ENCODE measurements at regions not wholly inside any gene's neighbourhood (a gene's known extent, or its start where the extent isn't known, plus 50 kb on each side); places are given as distances from the start of the nearest gene placed in this dataset.

DNA sequence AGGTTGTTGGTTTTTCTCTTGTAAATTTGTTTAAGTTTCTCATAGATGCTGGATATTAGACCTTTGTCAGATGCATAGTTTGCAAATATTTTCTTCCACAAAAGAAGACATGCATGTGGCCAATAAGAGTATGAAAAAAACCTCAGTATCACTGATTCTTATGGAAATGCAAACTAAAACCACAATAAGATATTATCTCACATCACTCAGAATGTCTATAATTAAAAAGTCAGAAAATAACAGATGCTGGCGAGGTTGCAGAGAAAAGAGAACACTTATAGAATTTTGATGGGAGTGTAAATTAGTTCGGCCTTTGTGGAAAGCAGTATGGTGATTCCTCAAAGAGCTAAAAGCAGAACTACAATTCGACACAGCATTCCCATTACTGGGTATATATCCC, 1355.6 kb downstream of the FAM133A start:
- DNase-seq = no peak

- no peak for DNase-seq
Observed at GRCh38 chrX:95040104-95040503, 1366.1 kb downstream of the FAM133A start.

GRCh38 chrX:95044331-95044730, 1370.3 kb downstream of the FAM133A start:
- DNase-seq = no peak

DNA sequence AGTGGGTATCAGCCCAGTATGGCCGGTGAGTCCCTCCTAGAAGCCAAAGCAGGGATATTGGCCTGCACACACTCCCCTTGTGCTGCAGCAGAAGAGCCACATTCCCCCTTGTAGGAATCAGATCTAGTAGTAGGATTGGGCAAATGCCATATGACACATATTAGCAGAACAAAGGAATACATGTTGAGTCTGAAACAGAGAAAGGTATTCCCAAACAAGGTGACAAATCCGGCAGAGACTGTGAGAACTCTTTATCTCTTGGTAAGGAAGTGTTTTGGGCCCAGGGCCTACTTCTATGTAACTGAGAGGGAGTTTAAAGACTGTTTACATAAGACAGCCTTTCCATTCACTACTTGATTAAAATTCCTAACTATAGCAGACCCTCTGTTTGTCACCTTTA, 1382.0 kb downstream of the FAM133A start:
- DNase-seq = no peak

- DNase-seq = peak in 1 of 2 experiments; percentile 21
Observed at GRCh38 chrX:95056901-95057300, 1382.9 kb downstream of the FAM133A start.

- DNase-seq = no peak
Observed at GRCh38 chrX:95057341-95057740, 1383.3 kb downstream of the FAM133A start.

GRCh38 chrX:95058815-95059214, 1384.8 kb downstream of the FAM133A start:
- no peak for DNase-seq

GRCh38 chrX:95059909-95060308, 1385.9 kb downstream of the FAM133A start:
- DNase-seq = no peak

- no peak for DNase-seq
Observed at GRCh38 chrX:95063554-95063953, 1389.5 kb downstream of the FAM133A start.

- DNase-seq = no peak
Observed at GRCh38 chrX:95065151-95065550, 1391.1 kb downstream of the FAM133A start.

GRCh38 chrX:95071052-95071451, 1397.0 kb downstream of the FAM133A start:
- DNase-seq = no peak

DNA sequence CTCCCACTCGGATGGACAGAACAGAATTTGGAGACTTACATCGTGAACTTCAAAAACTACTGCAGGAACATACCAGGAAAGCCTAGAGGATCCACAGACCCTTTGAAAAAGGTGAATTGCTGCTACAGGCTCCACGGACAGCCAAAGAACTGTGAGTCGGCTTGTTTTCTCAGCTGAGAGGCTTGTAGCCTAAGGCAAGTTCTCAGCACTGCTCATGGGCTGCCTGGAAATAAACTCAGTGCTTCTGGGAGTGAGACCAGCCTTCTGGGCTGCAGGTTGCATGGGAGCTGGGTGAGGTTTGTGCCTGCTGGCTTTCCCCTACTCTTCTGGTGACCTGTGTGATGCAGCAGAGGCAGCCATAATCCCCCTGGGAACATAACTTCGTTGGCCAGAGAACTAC, 1397.6 kb downstream of the FAM133A start:
- no peak for DNase-seq

- peak; percentile 40 to 61 for DNase-seq
Observed at GRCh38 chrX:95076449-95076848, 1402.4 kb downstream of the FAM133A start.

DNA sequence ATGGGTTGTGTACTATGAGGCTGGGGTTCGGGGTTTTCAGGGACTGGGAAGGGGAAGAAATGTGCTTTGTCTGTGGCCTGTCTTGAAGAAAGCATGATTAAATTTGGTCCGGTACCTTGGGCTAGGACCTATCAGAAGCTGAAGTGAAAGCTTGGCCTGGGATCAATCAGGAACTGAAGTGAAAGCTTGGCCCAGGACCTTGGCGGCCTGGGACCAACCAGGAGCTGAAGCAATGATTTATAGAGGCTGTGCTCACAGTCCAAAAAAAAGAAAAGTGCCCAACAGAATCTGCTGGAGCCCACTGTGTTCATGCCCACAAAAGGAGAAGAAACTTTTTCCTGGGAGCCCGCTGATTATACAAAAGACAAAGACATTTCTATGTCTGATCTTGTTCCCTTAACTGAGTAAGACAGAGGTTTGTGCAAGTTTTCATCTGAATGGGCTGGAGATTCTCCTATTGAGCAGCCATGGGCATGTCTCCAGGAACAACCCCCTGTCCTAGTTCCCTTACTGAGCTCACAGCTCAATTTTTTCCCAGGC, 1427.9 kb downstream of the FAM133A start:
- DNase-seq = no peak

DNA sequence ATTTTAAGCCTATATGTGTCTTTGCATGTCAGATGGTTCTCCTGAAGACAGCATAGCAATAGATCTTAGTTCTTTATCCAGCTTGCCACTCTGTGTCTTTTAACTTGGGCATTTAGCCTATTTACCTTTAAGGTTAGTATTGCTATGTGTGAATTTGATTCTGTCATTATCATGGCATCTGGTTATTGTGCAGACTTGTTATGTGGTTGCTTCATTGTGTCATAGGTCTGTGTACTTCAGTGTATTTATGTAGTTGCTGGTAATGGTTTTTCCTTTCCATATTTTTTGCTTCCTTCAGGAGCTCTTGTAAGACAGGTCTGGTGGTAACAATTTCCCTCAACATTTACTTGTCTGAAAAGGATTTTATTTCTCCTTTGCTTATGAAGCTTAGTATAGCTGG, 1443.5 kb downstream of the FAM133A start:
- no peak for DNase-seq

- no peak for DNase-seq
Observed at GRCh38 chrX:95145848-95146490, 1472.0 kb downstream of the FAM133A start.

DNA sequence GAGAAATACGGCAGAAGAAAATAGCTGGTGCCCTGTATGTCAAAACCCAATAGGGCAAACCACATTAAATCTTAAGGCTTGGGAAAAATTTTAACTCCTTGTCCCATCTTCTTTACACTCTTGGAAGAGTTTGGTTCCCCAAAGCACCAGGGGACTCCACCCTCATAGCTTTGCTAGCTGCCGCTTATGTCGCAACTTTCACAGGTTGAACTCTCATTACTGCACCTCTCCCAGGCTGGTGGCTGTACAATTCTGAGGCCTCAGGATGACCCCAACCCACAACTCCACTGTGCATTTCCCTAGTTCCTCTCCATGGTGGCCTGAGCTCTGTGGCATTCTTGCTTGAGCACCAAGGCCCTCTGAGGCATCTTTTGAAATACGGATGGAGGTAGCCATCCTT, 1478.8 kb downstream of the FAM133A start:
- DNase-seq = no peak

- no peak for DNase-seq
Observed at GRCh38 chrX:95156566-95156965, 1482.6 kb downstream of the FAM133A start.
